HL-60 (cell line): ENCODE measurements at regions not wholly inside any gene's neighbourhood (a gene's known extent, or its start where the extent isn't known, plus 50 kb on each side); places are given as distances from the start of the nearest gene placed in this dataset.

Experiments used
- CTCF ChIP-seq: IDR thresholded peaks from one replicate; pipeline ENCODE4 v1.5.1; 2011; ENCODE audit warnings: low read length, control low read depth, inconsistent platforms; ENCODE audit not compliant: insufficient read depth
- POLR2AphosphoS5 ChIP-seq: IDR thresholded peaks from 2 replicates; pipeline ENCODE4 v1.6.1; 2012; ENCODE audit warnings: low read depth

- TF ChIP-seq CTCF (no peak), POLR2AphosphoS5 (no peak)
These were observed 212.8 kb upstream of the PRICKLE2 start for GRCh38 chr3:64438066-64438465.
